ENCODE measurements at regions not wholly inside any gene's neighbourhood (a gene's known extent, or its start where the extent isn't known, plus 50 kb on each side); places are given as distances from the start of the nearest gene placed in this dataset.

GRCh38 chr21:32183396-32183795 lies 95.5 kb downstream of the MIS18A start:
- DNase-seq: no peak

GRCh38 chr21:32182449-32182848 lies 96.4 kb downstream of the MIS18A start:
- no peak for DNase-seq

DNA sequence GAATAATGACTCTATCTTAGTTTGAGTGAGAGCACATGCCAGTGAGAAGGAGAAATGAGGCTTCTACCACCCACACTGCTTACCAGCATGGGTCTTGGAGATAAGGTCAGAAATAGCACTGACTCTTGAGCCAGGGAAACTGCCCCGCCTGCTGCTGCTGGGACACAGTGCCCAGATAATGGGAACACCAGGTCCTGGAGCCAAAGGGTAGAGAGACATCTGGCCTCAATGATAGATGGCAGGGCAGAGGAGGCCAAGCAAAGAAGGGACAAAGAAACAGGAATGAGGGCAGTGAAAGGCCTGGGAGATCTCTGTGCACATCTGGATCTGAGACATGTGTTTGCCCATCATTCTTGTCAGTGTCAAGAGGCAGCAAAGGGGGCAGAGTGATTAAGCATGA lies 97.4 kb downstream of the MIS18A start:
- DNase-seq: no peak

- DNase-seq: no peak
Measured at GRCh38 chr21:32174819-32175218, 104.0 kb downstream of the MIS18A start.

- no peak for DNase-seq
Measured at GRCh38 chr21:32173121-32173724, 105.6 kb downstream of the MIS18A start.

GRCh38 chr21:32172106-32172505 lies 106.7 kb downstream of the MIS18A start:
- no peak for DNase-seq

GRCh38 chr21:32167513-32167912 lies 111.3 kb downstream of the MIS18A start:
- DNase-seq: no peak

- no peak for DNase-seq
Measured at GRCh38 chr21:32163386-32163785, 115.5 kb downstream of the MIS18A start.

DNA sequence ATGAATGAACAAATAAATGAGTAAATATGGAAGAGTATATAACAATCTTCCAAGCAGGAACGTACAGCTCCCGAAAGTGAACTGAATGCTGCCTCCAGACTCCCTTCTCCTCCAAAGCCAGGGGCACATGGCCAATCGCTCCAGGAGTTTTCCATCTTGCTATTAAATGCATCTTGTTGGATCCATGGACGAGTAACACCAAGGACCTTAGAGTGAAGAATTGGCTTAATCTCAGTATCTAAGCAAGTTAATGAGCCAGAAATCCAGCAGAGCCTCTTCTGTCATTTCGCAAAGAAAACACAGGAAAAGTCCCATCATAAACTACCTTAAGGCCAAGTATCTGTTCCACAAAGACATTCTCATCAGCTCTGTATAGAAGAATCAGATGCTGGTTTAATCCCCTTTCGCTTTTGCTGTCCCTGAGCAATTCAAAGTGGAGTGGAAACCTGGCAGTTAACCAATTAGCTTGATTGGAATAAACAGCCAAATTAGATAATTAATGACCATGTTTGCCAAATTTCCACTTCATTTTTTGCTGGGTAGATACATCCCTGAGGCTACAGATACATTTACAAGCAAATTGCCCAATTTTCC lies 116.0 kb downstream of the MIS18A start:
- DNase-seq: no peak

GRCh38 chr21:32155226-32155625 lies 123.6 kb downstream of the MIS18A start:
- DNase-seq: no peak

GRCh38 chr21:32147041-32147440 lies 131.8 kb downstream of the MIS18A start:
- no peak for DNase-seq

GRCh38 chr21:32144851-32145250 lies 134.0 kb downstream of the MIS18A start:
- no peak for DNase-seq

- no peak for DNase-seq
Measured at GRCh38 chr21:32143241-32143939, 135.5 kb downstream of the MIS18A start.

- DNase-seq: no peak
Measured at GRCh38 chr21:32141318-32141633, 137.6 kb downstream of the MIS18A start.

- no peak for DNase-seq
Measured at GRCh38 chr21:32140604-32141317, 138.1 kb downstream of the MIS18A start.

DNA sequence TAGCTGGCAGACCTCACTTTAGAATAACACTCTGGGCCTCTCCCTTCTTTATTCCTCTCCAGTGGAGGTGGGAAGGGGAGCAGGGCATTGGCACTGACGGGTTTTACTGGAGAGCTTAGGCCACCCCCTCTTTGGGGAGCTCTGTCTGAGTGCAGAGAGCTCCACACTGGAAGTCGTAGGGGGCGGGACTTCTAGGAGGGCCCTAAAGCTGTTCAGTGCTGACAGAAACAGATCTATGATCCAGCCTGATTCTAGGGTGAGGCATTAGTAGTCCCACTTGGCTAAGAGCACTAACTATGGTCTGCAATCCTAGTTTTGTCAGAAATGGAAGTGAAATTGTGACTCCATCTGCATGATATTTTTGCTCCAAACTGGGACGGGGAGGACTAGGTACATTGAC lies 138.7 kb downstream of the MIS18A start:
- no peak for DNase-seq

DNA sequence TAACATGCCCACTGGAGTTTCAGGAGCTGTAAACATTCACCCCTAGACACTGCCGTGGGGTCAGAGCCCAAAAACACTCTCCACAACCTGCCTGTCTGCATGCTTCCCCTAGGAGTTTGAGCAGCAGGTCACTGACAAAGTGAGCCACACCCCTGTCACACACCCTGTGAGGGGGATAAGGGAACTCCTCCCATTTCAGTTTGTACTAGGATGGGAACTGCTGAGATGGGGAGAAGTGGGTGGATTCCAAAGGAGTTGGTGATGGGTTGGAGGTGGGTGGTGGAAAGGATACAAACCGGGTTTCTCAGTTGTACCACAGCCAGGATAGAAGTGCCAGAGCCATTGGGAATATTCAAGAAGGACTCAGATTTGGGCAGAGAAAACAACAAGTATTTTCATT lies 140.2 kb downstream of the MIS18A start:
- DNase-seq: no peak

DNA sequence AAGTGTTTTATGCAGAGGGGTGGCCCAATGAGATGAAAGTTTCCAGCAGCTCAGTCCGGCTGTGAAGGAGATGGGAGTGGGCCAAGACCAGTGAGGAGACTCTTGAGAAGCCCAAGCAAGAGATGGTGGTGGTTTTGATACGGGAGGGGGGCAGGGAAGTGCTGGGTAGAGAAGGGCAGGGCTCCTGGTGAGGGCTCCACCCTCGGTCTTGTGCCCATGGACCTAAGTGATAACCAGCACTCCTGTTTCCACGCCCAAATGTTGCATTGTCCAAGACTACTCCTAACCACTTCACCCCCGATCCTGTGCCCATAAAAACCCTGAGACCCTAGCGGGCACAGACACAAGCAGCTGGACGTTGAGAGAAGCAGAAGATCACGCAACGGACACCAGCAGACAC lies 140.9 kb downstream of the MIS18A start:
- DNase-seq: no peak

GRCh38 chr21:32137266-32137665 lies 141.6 kb downstream of the MIS18A start:
- no peak for DNase-seq

- DNase-seq: no peak
Measured at GRCh38 chr21:32136546-32136945, 142.3 kb downstream of the MIS18A start.

GRCh38 chr21:32135401-32136363 lies 143.2 kb downstream of the MIS18A start:
- DNase-seq: no peak

GRCh38 chr21:32134441-32135130 lies 144.3 kb downstream of the MIS18A start:
- DNase-seq: no peak
